ENCODE measurements at regions not wholly inside any gene's neighbourhood (a gene's known extent, or its start where the extent isn't known, plus 50 kb on each side); places are given as distances from the start of the nearest gene placed in this dataset.
"Not testable (repeated sequence)": the region's sequence is repeated elsewhere in the genome, so short reads cannot be mapped to it uniquely, and the experiment has no call there.

- intact Hi-C loops (cut with DNase I), result no loop called here
- no peak for DNase-seq
These were observed 854.3 kb downstream of the C4orf33 start for GRCh38 chr4:129950217-129950616.

GRCh38 chr4:129966175-129966574, 870.2 kb downstream of the C4orf33 start:
- intact Hi-C loops (cut with DNase I), result no loop called here
- DNase-seq, result no peak

GRCh38 chr4:129968366-129968765, 872.4 kb downstream of the C4orf33 start:
- intact Hi-C loops (cut with DNase I), result no loop called here
- no peak for DNase-seq

GRCh38 chr4:129968778-129969177, 872.8 kb downstream of the C4orf33 start:
- no peak for DNase-seq
- intact Hi-C loops (cut with DNase I), result no loop called here

GRCh38 chr4:129970801-129971200, 874.8 kb downstream of the C4orf33 start:
- DNase-seq, result no peak
- intact Hi-C loops (cut with DNase I), result no loop called here

GRCh38 chr4:129971419-129971818, 875.5 kb downstream of the C4orf33 start:
- intact Hi-C loops (cut with DNase I), result no loop called here
- no peak for DNase-seq

GRCh38 chr4:129972257-129972656, 876.3 kb downstream of the C4orf33 start:
- intact Hi-C loops (cut with DNase I), result no loop called here
- DNase-seq, result no peak

GRCh38 chr4:129974730-129975129, 878.8 kb downstream of the C4orf33 start:
- no peak for DNase-seq
- intact Hi-C loops (cut with DNase I), result no loop called here

- intact Hi-C loops (cut with DNase I), result no loop called here
These were observed 882.4 kb downstream of the C4orf33 start for GRCh38 chr4:129978315-129978714.

GRCh38 chr4:129988957-129989356, 893.0 kb downstream of the C4orf33 start:
- no peak for DNase-seq
- intact Hi-C loops (cut with DNase I), result no loop called here

More at GRCh38 chr4:129978315-129978714, 882.4 kb downstream of the C4orf33 start:
- DNase-seq, result no peak

- no peak for DNase-seq
- intact Hi-C loops (cut with DNase I), result no loop called here
These were observed 898.8 kb downstream of the C4orf33 start for GRCh38 chr4:129994715-129995114.

GRCh38 chr4:129998436-129999150, 902.6 kb downstream of the C4orf33 start:
- no peak for DNase-seq
- intact Hi-C loops (cut with DNase I), result no loop called here

GRCh38 chr4:129999156-129999555, 903.2 kb downstream of the C4orf33 start:
- intact Hi-C loops (cut with DNase I), result no loop called here
- no peak for DNase-seq

GRCh38 chr4:130008461-130008860, 912.5 kb downstream of the C4orf33 start:
- DNase-seq, result no peak
- intact Hi-C loops (cut with DNase I), result no loop called here

GRCh38 chr4:130012806-130013205, 916.9 kb downstream of the C4orf33 start:
- intact Hi-C loops (cut with DNase I), result not testable (repeated sequence)
- peak in 1 of 10 donors; percentile 69 for DNase-seq

- DNase-seq, result no peak
- intact Hi-C loops (cut with DNase I), result no loop called here
These were observed 925.8 kb downstream of the C4orf33 start for GRCh38 chr4:130021706-130022105.

- intact Hi-C loops (cut with DNase I), result no loop called here
- DNase-seq, result no peak
These were observed 927.1 kb downstream of the C4orf33 start for GRCh38 chr4:130023088-130023487.

GRCh38 chr4:130025701-130026100, 929.7 kb downstream of the C4orf33 start:
- no peak for DNase-seq
- intact Hi-C loops (cut with DNase I), result no loop called here

GRCh38 chr4:130026185-130026584, 930.2 kb downstream of the C4orf33 start:
- intact Hi-C loops (cut with DNase I), result no loop called here
- DNase-seq, result no peak

GRCh38 chr4:130027973-130028372, 932.0 kb downstream of the C4orf33 start:
- DNase-seq, result no peak
- intact Hi-C loops (cut with DNase I), result no loop called here

- DNase-seq, result no peak
- intact Hi-C loops (cut with DNase I), result no loop called here
These were observed 932.6 kb downstream of the C4orf33 start for GRCh38 chr4:130028552-130028951.

GRCh38 chr4:130029442-130029841, 933.5 kb downstream of the C4orf33 start:
- no peak for DNase-seq
- intact Hi-C loops (cut with DNase I), result no loop called here

GRCh38 chr4:130031858-130032257, 935.9 kb downstream of the C4orf33 start:
- intact Hi-C loops (cut with DNase I), result no loop called here
- DNase-seq, result no peak
